ENCODE measurements at regions not wholly inside any gene's neighbourhood (a gene's known extent, or its start where the extent isn't known, plus 50 kb on each side); places are given as distances from the start of the nearest gene placed in this dataset.

DNA sequence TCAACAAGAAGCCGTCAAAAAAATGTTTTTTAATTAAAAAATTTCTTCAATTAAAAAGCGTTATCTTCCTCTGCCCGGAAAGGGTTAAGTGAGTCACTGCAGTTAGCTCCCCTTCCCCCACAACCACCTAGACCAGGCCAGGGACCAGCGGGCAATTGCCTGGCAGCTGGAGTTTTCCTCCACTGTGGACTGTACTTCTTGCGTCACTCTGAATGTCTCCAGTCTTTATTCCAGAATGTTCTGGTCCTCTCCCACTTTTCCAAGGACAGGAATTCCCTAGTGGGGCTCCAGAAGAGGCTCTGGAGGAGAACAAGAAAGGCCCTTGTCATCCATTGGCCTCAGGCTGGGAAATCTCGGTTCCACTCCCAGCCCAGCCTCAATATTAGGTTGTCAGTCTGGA lies 114.0 kb downstream of the C9orf50 start:
- ATAC-seq = peak; percentile 17; the same call in 2 of the 3 replicates

DNA sequence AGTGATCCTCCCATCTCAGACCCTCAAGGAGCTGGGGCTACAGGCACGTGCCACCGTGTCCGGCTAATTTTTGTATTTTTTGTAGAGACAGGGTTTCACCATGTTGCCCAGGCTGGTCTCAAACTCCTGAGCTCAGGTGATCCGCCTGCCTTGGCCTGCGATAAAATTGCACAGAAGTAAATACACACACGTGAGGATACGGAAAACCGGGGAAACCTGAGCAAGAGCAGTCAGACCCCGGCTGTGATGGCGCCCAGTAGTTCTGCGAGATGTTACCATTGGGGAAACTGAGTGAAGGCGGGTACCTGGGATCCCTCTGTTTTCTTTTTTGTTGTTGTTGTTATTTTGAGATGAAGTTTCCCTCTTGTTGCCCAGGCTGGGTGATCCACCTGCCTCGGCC lies 114.9 kb downstream of the C9orf50 start:
- ATAC-seq = no peak
- no peak for TF ChIP-seq TOX (CRISPR knock-in tag; IDR thresholded peaks at IDR 0.05; ENCODE audit: borderline replicate concordance)
- TF ChIP-seq, protein P1, sequence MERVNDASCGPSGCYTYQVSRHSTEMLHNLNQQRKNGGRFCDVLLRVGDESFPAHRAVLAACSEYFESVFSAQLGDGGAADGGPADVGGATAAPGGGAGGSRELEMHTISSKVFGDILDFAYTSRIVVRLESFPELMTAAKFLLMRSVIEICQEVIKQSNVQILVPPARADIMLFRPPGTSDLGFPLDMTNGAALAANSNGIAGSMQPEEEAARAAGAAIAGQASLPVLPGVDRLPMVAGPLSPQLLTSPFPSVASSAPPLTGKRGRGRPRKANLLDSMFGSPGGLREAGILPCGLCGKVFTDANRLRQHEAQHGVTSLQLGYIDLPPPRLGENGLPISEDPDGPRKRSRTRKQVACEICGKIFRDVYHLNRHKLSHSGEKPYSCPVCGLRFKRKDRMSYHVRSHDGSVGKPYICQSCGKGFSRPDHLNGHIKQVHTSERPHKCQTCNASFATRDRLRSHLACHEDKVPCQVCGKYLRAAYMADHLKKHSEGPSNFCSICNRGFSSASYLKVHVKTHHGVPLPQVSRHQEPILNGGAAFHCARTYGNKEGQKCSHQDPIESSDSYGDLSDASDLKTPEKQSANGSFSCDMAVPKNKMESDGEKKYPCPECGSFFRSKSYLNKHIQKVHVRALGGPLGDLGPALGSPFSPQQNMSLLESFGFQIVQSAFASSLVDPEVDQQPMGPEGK (CRISPR knock-in tag; IDR thresholded peaks at IDR 0.05; ENCODE audit: borderline replicate concordance) = no peak
- no peak for TF ChIP-seq ARNTL (CRISPR knock-in tag; IDR thresholded peaks at IDR 0.05; ENCODE audit: borderline replicate concordance, low read depth)
- TF ChIP-seq, protein P2, sequence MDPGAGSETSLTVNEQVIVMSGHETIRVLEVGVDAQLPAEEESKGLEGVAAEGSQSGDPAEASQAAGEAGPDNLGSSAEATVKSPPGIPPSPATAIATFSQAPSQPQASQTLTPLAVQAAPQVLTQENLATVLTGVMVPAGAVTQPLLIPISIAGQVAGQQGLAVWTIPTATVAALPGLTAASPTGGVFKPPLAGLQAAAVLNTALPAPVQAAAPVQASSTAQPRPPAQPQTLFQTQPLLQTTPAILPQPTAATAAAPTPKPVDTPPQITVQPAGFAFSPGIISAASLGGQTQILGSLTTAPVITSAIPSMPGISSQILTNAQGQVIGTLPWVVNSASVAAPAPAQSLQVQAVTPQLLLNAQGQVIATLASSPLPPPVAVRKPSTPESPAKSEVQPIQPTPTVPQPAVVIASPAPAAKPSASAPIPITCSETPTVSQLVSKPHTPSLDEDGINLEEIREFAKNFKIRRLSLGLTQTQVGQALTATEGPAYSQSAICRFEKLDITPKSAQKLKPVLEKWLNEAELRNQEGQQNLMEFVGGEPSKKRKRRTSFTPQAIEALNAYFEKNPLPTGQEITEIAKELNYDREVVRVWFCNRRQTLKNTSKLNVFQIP (CRISPR knock-in tag; IDR thresholded peaks at IDR 0.05; ENCODE audit: borderline replicate concordance, low read depth) = no peak
- no peak for TF ChIP-seq ZFP3 (CRISPR knock-in tag; IDR thresholded peaks at IDR 0.05)
- no peak for TF ChIP-seq TCF4 (CRISPR knock-in tag; IDR thresholded peaks at IDR 0.05; ENCODE audit: borderline replicate concordance)
- TF ChIP-seq ZNF8 (CRISPR knock-in tag; IDR thresholded peaks at IDR 0.05) = no peak

More for the DNA sequence above, 114.0 kb downstream of the C9orf50 start:
- no peak for TF ChIP-seq GLIS3 (CRISPR knock-in tag; IDR thresholded peaks at IDR 0.05)
- TF ChIP-seq ZFP30 (CRISPR knock-in tag; IDR thresholded peaks at IDR 0.05) = no peak
- TF ChIP-seq ZNF565 (CRISPR knock-in tag; conservative IDR thresholded peaks at IDR 0.05; ENCODE audit: low read depth) = no peak
- no peak for TF ChIP-seq TOX (CRISPR knock-in tag; IDR thresholded peaks at IDR 0.05; ENCODE audit: borderline replicate concordance)
- no peak for TF ChIP-seq ISL1 (CRISPR knock-in tag; IDR thresholded peaks at IDR 0.05)

DNA sequence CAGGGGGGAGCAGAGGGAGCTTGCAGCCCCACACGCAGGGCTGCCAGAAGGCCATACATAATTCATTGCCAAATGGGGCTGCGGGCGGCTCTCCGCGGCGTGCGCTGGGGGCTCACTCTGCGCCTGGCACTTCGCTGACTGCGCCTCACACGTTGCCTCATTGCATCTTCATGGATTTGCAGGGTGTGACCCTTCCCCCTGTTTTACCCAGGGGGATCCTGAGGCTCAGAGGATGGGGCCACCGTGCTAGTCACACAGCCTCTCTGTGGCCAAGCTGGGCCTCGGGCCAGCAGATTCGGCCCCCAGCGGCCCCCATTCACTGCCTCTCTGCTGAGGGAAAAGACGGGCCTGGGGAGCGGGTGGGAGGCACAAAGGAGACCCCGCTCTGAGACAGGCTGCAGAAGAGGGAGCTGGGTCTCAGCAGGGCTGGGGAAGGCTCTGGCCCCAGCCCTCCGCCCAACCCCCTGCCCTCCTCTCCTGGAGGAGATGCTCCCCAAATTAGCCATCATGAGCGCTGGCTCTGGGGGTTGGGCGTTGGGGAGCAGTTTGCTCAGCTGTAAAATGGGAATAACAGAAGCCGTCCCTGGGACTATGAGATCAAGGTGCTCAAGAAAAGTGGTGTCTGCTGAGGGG lies 115.5 kb downstream of the C9orf50 start:
- ATAC-seq = no peak
- TF ChIP-seq ZFP3 (CRISPR knock-in tag; IDR thresholded peaks at IDR 0.05) (no peak), ZNF8 (CRISPR knock-in tag; IDR thresholded peaks at IDR 0.05) (no peak), CSDC2 (CRISPR knock-in tag; IDR thresholded peaks at IDR 0.05) (no peak), ZNF565 (CRISPR knock-in tag; conservative IDR thresholded peaks at IDR 0.05; ENCODE audit: low read depth) (no peak), GLIS3 (CRISPR knock-in tag; IDR thresholded peaks at IDR 0.05) (no peak), ISL1 (CRISPR knock-in tag; IDR thresholded peaks at IDR 0.05) (no peak), TOX (CRISPR knock-in tag; IDR thresholded peaks at IDR 0.05; ENCODE audit: borderline replicate concordance) (no peak)
- TF ChIP-seq, protein P3, sequence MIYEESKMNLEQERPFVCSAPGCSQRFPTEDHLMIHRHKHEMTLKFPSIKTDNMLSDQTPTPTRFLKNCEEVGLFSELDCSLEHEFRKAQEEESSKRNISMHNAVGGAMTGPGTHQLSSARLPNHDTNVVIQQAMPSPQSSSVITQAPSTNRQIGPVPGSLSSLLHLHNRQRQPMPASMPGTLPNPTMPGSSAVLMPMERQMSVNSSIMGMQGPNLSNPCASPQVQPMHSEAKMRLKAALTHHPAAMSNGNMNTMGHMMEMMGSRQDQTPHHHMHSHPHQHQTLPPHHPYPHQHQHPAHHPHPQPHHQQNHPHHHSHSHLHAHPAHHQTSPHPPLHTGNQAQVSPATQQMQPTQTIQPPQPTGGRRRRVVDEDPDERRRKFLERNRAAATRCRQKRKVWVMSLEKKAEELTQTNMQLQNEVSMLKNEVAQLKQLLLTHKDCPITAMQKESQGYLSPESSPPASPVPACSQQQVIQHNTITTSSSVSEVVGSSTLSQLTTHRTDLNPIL (CRISPR knock-in tag; IDR thresholded peaks at IDR 0.05; ENCODE audit: low read depth) = no peak

DNA sequence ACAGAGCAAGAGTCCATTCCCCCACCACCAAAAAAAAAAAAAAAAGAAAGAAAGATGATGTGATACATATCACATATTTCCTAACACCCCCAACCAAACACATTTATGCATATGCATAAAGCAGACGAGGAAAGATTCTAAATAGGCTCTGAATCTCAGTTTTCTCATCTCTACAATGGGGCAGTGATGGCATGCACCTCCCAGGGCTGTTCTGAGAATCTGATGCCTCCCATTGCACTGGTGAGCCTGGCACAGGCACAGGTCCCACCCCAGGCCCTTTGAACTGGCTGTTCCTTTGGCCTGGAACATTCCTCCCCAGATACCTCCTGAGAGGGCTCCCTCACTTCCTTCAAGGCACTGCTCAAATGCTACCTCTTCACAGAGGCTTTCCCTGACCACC lies 116.5 kb downstream of the C9orf50 start:
- TF ChIP-seq PPARA (CRISPR knock-in tag; IDR thresholded peaks at IDR 0.05; ENCODE audit: borderline replicate concordance) (no peak), GLIS3 (CRISPR knock-in tag; IDR thresholded peaks at IDR 0.05) (no peak), ZFP30 (CRISPR knock-in tag; IDR thresholded peaks at IDR 0.05) (no peak)
- TF ChIP-seq, protein P2 (CRISPR knock-in tag; IDR thresholded peaks at IDR 0.05; ENCODE audit: borderline replicate concordance, low read depth) = no peak
- ATAC-seq = no peak

DNA sequence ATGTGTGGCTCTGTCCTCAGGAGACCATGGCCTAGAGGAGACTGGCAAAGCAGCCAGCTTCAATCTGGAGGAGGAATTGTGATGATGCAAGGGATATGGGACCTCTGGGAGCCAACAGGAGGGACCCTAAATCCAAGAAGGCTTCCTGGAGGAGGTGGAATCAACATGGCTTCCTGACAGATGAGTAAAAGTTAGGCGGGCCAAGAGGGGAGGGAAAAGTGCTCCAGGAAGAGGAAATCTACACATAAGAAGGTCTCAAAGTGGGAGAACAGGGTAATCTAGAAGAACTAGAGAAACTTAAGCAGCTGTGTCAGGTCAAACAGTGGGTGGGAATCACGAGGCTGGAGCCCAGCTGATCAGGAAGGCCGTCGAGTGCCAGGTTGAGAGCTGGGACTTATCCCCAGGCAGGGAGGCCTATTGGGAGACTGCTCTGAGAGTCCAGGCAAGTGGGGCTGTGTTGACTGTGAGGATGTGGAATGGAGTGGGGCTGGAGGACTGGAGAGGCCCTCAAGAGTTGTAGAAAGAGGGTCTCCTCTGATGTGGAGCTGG lies 119.1 kb downstream of the C9orf50 start:
- TF ChIP-seq PPARA (CRISPR knock-in tag; IDR thresholded peaks at IDR 0.05; ENCODE audit: borderline replicate concordance) (no peak), ZNF8 (CRISPR knock-in tag; IDR thresholded peaks at IDR 0.05) (no peak), ESRRG (CRISPR knock-in tag; IDR thresholded peaks at IDR 0.05) (no peak), ARNTL (CRISPR knock-in tag; IDR thresholded peaks at IDR 0.05; ENCODE audit: borderline replicate concordance, low read depth) (no peak), ZC3H10 (CRISPR knock-in tag; IDR thresholded peaks at IDR 0.05) (no peak), ISL1 (CRISPR knock-in tag; IDR thresholded peaks at IDR 0.05) (no peak), ZFP3 (CRISPR knock-in tag; IDR thresholded peaks at IDR 0.05) (no peak), OSR1 (CRISPR knock-in tag; IDR thresholded peaks at IDR 0.05) (no peak), ZNF565 (CRISPR knock-in tag; conservative IDR thresholded peaks at IDR 0.05; ENCODE audit: low read depth) (no peak), CSDC2 (CRISPR knock-in tag; IDR thresholded peaks at IDR 0.05) (no peak)
- TF ChIP-seq, protein P1 (CRISPR knock-in tag; IDR thresholded peaks at IDR 0.05; ENCODE audit: borderline replicate concordance) = no peak
- TF ChIP-seq, protein P2 (CRISPR knock-in tag; IDR thresholded peaks at IDR 0.05; ENCODE audit: borderline replicate concordance, low read depth) = no peak
- ATAC-seq = no peak

All from SK-N-SH treated with all-trans-retinoic acid at 6 μM for 48 hours (cell line).